ENCODE measurements at regions not wholly inside any gene's neighbourhood (a gene's known extent, or its start where the extent isn't known, plus 50 kb on each side); places are given as distances from the start of the nearest gene placed in this dataset.

DNA sequence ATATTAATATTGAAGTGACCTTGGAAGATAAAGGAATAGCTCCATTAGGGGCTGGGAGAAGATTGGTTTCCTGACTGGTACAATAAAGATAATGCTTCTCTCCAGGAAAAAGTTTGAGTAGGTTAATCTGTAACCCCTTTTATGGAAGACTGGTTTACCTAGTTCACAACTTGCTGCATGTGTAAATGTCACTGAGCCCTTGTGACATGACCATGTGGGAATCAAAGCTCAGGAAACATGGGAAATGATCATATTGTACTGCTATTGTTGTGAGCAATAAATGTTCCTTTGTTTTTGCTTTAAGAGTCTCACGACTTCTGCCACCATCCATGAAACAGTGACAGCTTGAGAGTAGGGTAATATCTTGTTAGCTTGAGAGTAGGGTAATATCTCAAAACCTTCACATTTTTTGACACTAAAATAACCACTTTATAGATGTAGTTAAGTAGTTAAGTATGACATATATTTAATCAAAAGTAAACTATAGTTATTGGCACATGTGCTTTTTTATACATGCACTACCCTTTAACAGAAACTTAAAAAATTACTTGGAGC lies 1338.6 kb downstream of the FSCB start (continued):
- TF ChIP-seq BACH2 (CRISPR knock-in tag; IDR thresholded peaks at IDR 0.05; ENCODE audit: borderline replicate concordance) (no peak), OSR1 (CRISPR knock-in tag; IDR thresholded peaks at IDR 0.05) (no peak), ZFP30 (CRISPR knock-in tag; IDR thresholded peaks at IDR 0.05) (no peak), ZFP3 (CRISPR knock-in tag; IDR thresholded peaks at IDR 0.05) (no peak), ZNF8 (CRISPR knock-in tag; IDR thresholded peaks at IDR 0.05) (no peak), RARB (CRISPR knock-in tag; IDR thresholded peaks at IDR 0.05) (no peak), ARNTL (CRISPR knock-in tag; IDR thresholded peaks at IDR 0.05; ENCODE audit: borderline replicate concordance, low read depth) (no peak), ZC3H10 (CRISPR knock-in tag; IDR thresholded peaks at IDR 0.05) (no peak), GLIS3 (CRISPR knock-in tag; IDR thresholded peaks at IDR 0.05) (no peak)

DNA sequence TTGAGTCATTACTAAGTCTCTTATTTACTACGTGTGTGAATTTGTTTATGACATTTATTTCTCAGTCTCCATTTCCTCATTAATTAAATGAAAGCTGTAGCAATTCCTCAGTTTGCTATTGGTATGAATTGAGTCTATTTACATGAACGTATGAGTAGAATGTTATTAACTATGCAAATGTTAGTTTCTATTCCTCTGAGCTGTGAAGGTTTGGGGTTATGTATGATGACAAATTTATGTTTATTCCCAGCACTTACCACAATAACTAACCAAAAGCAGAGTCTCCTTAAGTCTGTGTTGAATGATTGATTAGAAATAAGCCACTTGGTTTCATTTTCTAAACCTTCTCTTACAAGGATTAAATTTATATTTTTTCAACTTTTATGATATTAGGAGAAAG lies 1340.9 kb downstream of the FSCB start:
- no peak for ATAC-seq

DNA sequence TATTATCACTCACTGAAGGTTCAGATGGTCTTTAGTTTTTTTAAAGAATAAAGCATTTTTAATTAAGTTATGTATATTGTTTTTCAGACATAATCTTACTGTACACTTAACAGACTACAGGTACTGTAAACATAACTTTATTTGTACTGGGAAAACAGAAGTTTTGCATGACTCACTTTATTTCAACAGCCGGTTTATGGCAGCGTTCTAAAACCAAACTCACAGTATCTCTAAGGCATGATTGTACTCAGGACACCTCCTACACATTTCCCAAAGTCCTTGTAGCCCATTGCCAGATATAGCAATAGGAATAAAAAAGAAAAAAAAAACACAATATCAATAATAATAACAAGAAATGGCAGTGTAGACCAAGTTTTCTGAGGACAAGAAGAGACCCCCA lies 1341.4 kb downstream of the FSCB start:
- no peak for TF ChIP-seq ZFP3 (CRISPR knock-in tag; IDR thresholded peaks at IDR 0.05)
- TF ChIP-seq ZNF8 (CRISPR knock-in tag; IDR thresholded peaks at IDR 0.05), result no peak
- TF ChIP-seq ZNF70 (CRISPR knock-in tag; IDR thresholded peaks at IDR 0.05), result no peak
- no peak for TF ChIP-seq ZC3H10 (CRISPR knock-in tag; IDR thresholded peaks at IDR 0.05)
- TF ChIP-seq TOX (CRISPR knock-in tag; IDR thresholded peaks at IDR 0.05; ENCODE audit: borderline replicate concordance), result no peak
- TF ChIP-seq, protein P1, sequence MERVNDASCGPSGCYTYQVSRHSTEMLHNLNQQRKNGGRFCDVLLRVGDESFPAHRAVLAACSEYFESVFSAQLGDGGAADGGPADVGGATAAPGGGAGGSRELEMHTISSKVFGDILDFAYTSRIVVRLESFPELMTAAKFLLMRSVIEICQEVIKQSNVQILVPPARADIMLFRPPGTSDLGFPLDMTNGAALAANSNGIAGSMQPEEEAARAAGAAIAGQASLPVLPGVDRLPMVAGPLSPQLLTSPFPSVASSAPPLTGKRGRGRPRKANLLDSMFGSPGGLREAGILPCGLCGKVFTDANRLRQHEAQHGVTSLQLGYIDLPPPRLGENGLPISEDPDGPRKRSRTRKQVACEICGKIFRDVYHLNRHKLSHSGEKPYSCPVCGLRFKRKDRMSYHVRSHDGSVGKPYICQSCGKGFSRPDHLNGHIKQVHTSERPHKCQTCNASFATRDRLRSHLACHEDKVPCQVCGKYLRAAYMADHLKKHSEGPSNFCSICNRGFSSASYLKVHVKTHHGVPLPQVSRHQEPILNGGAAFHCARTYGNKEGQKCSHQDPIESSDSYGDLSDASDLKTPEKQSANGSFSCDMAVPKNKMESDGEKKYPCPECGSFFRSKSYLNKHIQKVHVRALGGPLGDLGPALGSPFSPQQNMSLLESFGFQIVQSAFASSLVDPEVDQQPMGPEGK (CRISPR knock-in tag; IDR thresholded peaks at IDR 0.05; ENCODE audit: borderline replicate concordance), result no peak
- TF ChIP-seq TCF4 (CRISPR knock-in tag; IDR thresholded peaks at IDR 0.05; ENCODE audit: borderline replicate concordance), result no peak
- no peak for TF ChIP-seq OSR1 (CRISPR knock-in tag; IDR thresholded peaks at IDR 0.05)
- TF ChIP-seq, protein P2, sequence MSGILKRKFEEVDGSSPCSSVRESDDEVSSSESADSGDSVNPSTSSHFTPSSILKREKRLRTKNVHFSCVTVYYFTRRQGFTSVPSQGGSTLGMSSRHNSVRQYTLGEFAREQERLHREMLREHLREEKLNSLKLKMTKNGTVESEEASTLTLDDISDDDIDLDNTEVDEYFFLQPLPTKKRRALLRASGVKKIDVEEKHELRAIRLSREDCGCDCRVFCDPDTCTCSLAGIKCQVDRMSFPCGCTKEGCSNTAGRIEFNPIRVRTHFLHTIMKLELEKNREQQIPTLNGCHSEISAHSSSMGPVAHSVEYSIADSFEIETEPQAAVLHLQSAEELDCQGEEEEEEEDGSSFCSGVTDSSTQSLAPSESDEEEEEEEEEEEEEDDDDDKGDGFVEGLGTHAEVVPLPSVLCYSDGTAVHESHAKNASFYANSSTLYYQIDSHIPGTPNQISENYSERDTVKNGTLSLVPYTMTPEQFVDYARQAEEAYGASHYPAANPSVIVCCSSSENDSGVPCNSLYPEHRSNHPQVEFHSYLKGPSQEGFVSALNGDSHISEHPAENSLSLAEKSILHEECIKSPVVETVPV (CRISPR knock-in tag; IDR thresholded peaks at IDR 0.05), result no peak
- TF ChIP-seq, protein P3, sequence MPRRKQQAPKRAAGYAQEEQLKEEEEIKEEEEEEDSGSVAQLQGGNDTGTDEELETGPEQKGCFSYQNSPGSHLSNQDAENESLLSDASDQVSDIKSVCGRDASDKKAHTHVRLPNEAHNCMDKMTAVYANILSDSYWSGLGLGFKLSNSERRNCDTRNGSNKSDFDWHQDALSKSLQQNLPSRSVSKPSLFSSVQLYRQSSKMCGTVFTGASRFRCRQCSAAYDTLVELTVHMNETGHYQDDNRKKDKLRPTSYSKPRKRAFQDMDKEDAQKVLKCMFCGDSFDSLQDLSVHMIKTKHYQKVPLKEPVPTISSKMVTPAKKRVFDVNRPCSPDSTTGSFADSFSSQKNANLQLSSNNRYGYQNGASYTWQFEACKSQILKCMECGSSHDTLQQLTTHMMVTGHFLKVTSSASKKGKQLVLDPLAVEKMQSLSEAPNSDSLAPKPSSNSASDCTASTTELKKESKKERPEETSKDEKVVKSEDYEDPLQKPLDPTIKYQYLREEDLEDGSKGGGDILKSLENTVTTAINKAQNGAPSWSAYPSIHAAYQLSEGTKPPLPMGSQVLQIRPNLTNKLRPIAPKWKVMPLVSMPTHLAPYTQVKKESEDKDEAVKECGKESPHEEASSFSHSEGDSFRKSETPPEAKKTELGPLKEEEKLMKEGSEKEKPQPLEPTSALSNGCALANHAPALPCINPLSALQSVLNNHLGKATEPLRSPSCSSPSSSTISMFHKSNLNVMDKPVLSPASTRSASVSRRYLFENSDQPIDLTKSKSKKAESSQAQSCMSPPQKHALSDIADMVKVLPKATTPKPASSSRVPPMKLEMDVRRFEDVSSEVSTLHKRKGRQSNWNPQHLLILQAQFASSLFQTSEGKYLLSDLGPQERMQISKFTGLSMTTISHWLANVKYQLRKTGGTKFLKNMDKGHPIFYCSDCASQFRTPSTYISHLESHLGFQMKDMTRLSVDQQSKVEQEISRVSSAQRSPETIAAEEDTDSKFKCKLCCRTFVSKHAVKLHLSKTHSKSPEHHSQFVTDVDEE (CRISPR knock-in tag; IDR thresholded peaks at IDR 0.05), result no peak
- ATAC-seq, result no peak

More for the DNA sequence above, 1340.9 kb downstream of the FSCB start:
- TF ChIP-seq, protein P4, sequence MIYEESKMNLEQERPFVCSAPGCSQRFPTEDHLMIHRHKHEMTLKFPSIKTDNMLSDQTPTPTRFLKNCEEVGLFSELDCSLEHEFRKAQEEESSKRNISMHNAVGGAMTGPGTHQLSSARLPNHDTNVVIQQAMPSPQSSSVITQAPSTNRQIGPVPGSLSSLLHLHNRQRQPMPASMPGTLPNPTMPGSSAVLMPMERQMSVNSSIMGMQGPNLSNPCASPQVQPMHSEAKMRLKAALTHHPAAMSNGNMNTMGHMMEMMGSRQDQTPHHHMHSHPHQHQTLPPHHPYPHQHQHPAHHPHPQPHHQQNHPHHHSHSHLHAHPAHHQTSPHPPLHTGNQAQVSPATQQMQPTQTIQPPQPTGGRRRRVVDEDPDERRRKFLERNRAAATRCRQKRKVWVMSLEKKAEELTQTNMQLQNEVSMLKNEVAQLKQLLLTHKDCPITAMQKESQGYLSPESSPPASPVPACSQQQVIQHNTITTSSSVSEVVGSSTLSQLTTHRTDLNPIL (CRISPR knock-in tag; IDR thresholded peaks at IDR 0.05; ENCODE audit: low read depth), result no peak
- TF ChIP-seq PPARA (CRISPR knock-in tag; IDR thresholded peaks at IDR 0.05; ENCODE audit: borderline replicate concordance), result no peak
- no peak for TF ChIP-seq ARNTL (CRISPR knock-in tag; IDR thresholded peaks at IDR 0.05; ENCODE audit: borderline replicate concordance, low read depth)
- no peak for TF ChIP-seq ZNF565 (CRISPR knock-in tag; conservative IDR thresholded peaks at IDR 0.05; ENCODE audit: low read depth)
- TF ChIP-seq OSR1 (CRISPR knock-in tag; IDR thresholded peaks at IDR 0.05), result no peak
- TF ChIP-seq, protein P5, sequence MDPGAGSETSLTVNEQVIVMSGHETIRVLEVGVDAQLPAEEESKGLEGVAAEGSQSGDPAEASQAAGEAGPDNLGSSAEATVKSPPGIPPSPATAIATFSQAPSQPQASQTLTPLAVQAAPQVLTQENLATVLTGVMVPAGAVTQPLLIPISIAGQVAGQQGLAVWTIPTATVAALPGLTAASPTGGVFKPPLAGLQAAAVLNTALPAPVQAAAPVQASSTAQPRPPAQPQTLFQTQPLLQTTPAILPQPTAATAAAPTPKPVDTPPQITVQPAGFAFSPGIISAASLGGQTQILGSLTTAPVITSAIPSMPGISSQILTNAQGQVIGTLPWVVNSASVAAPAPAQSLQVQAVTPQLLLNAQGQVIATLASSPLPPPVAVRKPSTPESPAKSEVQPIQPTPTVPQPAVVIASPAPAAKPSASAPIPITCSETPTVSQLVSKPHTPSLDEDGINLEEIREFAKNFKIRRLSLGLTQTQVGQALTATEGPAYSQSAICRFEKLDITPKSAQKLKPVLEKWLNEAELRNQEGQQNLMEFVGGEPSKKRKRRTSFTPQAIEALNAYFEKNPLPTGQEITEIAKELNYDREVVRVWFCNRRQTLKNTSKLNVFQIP (CRISPR knock-in tag; IDR thresholded peaks at IDR 0.05; ENCODE audit: borderline replicate concordance, low read depth), result no peak
- no peak for TF ChIP-seq ZNF70 (CRISPR knock-in tag; IDR thresholded peaks at IDR 0.05)
- TF ChIP-seq, protein P1 (CRISPR knock-in tag; IDR thresholded peaks at IDR 0.05; ENCODE audit: borderline replicate concordance), result no peak
